ENCODE measurements at regions not wholly inside any gene's neighbourhood (a gene's known extent, or its start where the extent isn't known, plus 50 kb on each side); places are given as distances from the start of the nearest gene placed in this dataset.
"Not testable (repeated sequence)": the region's sequence is repeated elsewhere in the genome, so short reads cannot be mapped to it uniquely, and the experiment has no call there.

DNA sequence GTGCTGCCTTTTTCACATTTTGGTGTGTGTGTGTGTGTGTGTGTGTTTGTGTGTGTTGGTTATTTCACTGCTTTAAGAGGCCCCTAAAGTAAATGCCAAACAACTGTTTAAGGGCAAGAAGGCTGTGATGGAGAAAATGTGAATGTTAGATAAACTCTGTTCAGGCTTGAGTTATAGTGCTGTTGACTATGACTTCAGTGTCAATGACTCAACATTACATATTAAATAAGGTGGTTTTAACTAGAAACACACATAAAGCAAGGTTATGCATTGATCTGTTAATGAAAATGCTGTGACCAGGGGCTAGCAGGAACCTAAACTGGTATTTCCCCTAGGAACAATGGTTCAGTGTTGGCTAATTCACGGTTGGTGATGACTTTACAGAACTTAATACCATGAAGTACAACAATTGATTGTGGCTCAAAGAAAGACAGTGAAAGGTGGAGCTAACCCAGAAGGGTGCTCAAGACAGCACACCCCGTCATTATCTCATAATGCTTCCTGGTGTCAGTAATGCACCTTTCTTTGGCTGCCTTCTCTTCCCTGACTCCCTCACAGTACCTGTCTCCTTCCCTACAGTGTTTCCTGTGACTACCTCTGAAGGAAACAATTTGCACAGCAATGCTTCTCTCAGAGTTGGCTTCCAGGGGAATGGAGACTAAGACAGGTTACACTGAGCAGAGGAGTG lies 116.1 kb downstream of the RIN2 start:
- DNase-seq = no peak

DNA sequence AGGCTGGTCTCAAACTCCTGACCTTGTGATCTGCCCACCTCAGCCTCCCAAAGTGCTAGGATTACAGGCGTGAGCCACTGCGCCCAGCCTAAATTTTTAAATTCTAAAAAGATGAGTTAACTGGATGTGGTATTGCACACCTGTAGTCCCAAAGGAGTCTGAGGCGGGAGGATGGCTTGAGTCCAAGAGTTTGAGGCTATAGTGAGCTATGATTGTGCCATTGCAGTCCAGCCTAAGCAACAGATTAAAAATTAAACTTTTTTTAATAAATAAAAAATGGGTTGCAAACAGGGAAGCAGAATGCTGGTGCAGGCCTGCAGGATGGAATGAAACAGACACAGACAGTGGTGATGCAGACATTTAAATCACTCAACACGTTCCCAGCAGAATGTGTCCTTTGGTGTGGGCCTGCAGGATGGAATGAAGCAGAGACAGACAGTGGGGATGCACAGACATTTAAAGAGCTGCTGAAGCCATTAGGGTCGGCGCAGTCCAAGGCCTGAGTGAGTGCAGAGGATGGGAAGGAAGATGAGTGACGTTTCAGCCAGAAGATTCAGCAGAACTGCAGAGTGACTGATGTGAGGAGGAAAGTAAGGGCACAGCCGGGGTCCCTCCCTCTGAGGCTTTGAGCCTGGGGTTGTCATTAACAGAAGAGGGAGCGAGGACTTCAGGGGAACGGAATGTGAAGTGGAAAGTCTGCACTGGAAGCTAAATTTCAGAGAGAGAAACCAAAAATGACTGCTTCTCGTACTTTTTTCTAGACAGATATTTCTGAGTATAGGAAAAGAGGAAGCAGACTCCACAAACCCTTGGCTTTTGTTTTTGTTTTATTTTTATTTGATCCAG lies 117.5 kb downstream of the RIN2 start:
- no peak for DNase-seq

DNA sequence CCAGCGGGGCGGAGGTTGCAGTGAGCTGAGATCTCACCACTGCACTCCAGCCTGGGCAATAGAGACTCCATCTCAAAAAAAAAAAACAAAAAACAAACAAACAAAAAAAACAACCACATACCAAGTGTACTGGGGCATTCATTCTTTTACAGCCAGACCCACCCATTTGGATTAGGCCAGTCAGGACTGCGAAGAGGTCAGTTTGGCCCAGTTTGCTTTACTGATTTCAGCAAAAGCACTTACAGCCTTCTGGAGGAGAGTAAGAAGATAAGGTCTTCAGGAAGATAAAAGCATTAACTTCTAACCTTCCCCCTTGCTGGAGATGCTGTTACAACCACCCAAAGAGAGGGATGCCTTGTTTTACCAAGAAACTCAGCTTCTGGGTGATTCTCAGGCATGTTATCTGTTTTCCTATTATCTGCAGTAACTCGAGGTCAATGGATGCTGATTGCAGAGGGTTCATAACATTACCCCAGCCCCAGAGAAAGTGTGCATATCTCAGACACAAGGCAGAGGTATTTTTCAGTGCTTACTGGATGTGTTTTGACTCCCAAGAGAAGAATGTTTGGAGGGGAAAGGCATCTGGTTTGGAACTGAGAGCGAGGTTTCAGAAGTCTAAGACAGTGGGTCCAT lies 118.9 kb downstream of the RIN2 start:
- no peak for DNase-seq

DNA sequence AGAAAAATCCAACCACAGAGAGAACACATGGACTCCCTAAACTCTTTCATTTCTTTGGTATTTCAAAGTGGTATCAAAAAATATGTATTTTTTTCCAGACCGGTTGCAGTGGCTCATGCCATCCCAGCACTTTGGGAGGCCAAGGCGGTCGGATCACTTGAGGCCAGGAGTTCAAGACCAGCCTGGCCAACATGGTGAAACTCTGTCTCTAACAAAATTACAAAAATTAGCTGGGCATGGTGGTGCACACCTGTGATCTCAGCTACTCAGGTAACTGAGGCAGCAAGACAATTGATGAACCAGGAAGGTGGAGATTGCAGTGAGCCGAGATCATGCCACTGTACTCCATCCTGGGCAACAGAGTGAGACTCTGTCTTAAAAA lies 121.8 kb downstream of the RIN2 start:
- not testable (repeated sequence) for DNase-seq

DNA sequence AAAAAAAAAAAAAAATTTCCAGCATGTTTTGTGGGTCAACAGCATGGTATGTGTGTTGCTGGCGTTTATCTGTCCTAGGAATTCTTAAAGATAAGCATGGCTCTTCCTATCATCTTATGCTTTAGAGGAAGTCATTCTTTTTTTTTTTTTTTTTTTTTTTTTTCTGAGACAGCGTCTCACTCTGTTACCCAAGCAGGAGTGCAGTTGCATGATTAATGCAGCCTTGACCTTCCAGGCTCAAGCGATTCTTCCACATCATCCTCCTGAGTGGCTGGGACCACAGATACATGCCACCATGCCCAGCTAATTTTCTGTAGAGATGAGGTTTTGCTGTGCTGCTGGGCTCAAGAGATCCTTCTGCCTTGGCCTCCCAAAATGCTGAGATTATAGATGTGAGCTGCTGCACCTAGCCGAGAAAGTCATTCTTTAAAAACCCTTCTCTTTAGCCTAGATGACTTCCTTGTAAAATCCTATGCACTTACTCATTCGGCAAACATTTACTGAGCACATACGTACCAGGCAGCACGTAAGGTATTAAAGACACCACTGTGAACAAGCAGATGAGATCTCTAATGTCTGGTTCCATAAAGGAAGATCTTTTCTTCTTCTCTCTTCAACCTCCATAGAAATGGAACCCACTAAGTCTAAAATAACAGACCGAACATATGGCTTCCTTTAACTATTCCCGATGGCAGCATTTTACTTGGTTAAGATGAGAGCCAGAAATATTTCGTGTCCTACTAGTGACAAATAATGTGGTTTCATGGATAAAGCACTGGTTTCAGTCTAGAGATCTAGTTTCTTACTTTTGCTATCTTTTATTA lies 122.4 kb downstream of the RIN2 start:
- DNase-seq = no peak

DNA sequence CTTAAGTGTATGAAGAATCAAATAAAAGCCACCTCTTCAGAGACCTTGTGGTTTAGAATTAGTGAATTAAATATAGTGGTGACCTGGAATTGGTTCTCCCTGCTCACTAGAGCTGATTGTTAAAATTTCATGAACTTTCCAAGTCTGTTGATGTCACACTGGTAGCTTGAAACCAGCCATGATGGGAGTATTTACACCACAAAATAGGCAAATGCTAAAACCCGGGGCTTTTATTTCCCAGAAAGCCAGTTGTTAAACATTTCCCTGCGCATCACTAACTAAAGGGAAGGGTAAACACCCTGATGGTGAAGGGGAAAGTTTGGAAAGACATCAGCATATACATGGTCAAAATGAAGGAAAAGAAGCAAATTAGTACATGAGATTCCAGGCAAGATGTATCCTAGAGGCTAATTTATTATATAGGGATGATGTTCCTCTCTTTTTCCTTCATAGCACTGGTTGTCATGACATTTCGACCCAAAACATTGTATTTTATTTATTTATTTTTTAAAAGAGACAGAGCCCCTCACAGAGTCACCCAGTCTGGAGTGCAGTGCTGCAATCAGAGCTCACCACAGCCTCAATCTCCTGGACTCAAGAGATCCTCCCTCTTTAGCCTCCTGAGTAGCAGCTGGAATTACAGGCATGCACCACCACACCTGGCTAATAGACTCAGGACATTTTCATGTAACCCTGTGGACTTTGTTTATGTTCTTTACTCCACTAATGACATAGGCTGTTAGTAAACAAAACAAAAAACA lies 123.2 kb downstream of the RIN2 start:
- DNase-seq = no peak

DNA sequence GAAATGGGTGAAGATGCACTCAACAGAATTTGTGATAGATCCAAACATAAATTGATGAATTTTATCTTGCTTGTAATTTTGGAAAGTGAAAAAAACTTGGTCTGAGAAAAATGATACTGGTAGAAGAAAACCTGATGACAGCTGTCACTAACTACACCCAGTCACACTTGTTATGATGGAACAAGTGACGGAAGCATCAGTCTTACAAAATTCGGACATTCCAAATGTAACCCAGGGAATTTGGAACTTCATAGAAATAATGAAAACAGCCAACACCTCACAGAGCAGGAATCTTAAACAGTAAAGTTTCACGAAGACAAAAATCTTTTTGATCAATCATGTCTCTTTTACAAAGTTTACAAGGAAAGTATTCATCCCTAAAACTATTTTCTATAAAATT lies 123.9 kb downstream of the RIN2 start:
- no peak for DNase-seq

DNA sequence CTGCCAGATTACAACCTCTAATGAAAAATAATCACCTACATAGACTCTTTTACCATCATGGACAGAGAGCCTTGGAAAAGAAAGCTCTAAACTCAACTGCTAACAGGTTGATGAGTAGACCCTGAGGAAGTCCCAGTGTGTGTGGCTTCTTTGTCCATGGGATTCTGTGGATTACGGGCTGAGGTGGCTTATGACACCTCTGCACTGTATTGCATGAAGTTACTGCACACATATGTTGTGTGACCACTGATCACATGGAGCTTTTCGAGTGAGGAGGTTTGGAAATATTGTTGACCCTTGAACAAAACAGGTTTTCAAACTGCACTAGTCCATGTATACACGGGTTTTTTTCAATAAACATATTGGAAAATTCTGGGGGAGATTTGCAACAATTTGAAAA lies 124.4 kb downstream of the RIN2 start:
- DNase-seq = no peak

DNA sequence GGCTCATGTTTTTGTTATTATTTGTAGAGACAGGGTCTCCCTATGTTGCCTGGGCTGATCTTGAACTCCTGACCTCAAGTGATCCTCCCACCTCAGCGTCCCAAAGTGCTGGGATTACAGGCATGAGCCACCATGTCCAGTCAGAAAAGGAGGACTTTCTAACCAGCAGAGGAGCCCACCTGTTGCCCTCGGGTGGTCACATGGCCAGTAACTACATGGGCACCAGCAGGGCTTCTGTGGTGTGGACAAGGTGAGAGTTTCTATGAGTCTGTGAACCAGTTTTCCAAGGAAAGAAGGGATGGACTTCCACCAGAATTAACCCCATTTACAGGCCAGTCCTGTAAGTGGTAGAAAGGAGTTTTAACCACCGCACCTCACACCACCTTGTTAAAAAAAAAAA lies 125.4 kb downstream of the RIN2 start:
- DNase-seq = no peak

DNA sequence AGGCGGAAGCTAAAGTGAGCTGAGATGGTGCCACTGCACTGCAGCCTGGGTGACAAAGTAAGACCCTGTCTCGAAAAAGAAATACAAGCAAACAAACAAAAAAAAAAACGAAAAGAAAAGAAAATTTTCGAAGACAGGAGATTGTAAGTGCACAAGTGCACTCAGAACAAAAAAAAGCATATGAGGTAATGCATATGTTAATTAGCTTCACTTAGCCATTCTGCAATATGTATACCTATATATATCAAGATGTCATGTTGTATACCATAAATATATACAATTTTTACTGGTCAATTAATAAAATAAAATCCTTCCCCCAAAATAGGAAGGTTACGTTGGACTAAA lies 127.5 kb downstream of the RIN2 start:
- no peak for DNase-seq

DNA sequence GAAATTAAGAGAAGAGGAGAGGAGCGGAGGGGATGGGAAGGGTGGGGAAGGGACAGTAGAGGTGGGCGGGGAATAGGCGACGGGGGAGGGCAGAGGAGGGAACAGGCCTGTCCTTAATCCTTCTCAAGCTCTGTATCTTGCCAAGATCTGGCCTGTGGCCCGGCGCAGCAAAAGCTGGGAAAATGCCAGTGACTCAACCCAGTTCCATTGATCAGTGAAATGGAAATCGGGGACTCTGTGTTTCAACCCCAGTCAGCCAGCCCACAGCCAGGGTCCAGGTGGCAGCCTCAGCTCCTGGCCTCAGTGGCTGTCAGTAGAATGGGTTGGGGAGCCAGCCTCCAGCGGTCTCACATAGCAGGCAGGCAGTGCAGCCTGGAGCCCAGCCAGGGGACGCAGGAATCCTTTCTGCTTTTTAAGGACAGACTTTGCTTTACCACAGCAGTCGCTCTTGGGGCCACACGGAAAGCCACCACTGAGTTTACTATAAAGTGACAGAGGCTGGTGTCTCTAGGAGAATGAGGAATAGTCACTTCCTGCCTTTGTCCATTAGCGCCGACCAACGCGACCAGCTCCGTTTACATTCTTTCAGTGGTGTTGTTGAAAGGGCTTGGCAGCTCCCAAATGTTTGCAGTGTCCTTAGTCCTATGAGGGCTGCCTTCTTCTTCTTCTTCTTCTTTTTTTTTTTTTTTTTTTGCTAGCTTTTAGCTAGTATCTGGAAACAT lies 128.0 kb downstream of the RIN2 start:
- peak in 1 of 2 experiments; percentile 48 for DNase-seq

DNA sequence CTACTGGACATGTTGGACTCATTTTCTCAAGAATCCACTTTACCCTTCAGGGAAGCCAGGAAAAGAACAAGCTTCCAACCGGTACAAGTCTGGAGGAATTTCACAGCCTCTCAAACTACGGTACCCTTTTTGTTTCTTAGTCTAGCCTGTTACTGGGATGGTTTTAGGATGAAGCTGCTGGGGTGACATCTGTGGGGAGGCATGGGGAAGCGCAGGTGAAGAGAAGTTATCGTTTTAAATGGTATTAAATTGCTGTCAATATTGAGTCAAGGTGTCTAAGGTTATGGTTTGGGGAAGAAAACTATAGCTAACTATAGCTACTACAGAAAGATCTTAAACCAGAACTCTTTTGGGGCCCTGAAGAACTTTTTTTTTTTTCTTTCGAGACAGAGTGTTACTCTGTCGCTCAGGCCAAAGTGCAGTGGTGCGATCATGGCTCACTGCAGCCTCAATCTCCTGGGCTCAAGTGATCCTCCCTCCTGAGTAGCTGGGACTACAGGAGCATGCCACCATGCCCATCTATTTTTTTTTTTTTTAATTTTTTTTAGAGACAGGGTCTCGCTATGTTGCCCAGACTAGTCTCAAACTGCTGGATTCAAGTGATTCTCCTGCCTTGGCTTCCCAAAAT lies 128.7 kb downstream of the RIN2 start:
- no peak for DNase-seq

DNA sequence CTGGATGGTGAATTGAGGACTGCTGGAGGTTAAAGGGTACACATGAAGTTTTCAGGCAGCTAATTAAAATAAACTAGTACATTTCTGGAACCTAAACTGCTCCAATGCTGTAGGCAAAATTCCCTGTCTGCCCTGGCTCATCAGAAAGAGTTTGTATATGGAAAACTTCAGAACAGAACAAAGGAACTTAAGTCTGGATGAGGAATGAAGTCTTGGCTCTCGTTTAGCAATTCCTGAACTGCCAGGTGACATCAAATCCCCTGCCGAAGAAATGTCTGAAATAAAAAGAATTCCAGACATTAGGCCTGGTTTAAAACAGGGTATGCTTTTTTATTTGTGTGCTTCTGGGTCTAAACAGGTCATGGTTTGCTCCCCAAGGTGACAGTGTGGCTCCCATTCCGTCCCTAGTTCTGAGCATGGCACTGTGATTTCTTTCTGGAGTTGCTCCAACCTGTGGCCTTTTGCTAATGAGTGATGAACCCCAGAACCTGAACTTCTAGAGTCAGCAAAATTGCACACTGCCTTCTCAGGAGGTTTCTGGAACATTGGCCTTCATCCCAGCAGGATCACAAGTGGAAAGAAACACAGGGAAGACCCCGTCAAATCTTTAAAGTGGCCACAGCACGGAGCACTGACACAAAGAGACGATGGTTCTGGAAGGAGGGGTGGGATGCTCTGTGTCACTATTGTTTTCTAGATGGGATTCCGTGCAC lies 129.4 kb upstream of the NAA20 start:
- DNase-seq = peak in 1 of 2 experiments; percentile 44

DNA sequence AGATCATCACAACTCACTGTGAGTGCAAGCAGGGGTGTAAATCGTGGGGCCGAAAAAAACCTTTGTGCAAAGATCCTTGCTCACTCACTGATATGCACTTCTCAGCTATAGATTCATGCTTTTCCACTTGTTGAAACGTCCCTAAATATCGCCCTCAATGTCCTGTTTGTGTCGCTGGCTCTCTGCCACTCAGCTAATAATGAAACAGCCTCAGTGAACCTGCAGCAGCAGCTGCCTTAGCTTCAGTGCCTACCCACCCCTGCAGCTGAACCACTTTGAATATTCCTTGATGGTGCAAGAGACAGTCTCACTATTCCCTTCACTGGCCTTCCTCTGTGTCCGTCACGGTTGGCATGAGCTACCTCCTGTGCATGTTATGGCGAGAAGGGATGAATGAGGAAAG lies 128.9 kb upstream of the NAA20 start:
- peak; percentile 81 to 91 for DNase-seq

DNA sequence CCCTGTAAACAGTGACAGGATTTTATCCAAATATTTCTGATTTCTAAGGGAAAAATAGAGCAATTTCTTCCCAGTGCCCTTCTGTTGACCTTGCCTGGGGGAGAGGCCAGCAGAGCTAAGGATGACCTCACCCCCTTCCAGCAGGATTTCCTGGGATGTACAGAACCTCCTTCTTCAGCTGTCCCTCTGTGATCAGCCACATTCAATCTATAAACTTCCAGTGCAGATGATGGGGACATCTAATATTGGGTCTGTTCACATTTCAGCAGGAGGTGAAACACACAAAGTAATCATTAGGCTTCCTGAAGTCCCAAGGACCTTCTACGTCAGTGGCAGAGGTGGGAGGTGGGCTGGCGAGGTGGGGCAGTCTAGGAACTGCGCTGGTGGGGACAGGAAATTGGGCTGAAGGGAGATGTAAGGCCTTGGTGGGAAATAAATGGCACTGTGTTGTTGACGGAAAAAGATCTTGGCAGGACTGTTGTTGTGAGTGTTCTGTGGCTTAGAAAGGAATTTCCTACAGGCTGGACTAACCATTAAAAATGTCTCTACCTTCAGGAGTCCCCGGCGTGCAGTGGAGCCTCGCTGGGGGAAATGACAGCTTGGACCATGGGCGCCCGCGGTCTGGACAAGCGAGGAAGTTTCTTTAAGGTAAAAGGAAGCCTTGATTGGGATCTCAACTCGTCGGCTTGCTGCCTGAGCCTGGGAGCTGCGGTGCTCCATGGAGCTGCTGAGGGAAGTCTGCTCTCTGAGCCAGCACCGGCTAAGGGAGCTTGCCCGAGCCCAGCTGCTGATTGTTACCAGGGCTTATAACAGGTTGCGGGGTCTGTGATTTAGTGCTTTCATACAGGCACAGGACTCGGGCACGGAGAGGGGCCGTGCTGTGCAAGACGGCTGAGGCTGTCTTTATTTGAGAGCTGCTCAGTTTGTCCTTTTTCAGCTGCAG lies 127.9 kb upstream of the NAA20 start:
- peak; percentile 46 to 71 for DNase-seq

DNA sequence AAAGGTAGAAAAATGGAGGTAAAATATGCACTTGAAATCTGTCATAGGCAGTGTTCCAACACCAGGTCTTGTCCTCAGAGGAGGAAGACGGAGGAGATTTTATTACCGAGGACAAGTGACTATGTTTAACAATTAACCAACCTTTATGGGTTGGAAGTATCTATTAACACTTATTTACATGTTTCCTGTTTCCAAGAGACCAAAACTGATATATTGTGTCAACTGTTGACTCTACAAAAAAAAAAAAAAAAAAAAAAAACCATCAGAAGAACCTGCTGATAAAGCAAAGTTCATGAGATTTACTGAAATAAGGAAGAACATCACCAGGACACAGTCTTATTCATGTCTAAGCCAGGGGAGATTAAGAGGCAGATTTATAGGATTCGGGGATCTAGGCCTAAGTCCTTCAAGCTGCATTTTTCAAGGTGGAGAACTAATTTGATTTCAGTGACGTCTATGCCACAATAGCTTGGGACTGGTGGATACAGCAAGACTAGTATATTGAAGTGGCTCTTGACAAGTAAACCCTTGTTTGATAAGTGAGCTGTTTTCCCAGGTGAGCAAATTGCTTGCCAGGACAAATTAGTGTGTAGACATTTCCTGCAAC lies 126.6 kb upstream of the NAA20 start:
- DNase-seq = peak; percentile 43 to 53

DNA sequence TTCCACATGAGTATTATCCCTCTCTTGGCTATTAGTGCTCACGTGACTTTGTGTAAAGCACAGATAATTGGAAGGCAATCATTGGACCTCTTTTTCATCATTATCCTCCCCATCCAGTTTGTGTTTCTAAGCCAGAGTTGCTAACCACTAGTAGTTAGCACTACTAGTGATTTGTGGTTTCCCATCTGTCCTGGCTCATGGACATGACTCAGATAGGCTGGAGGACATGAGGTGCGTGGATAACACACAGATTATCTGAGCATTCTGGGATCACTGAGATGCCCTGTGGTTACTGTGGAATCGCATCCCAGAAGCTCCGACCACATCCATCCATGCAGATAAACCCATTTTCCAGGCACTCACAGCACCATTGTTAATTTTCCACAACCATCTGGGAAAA lies 123.8 kb upstream of the NAA20 start:
- DNase-seq = no peak

DNA sequence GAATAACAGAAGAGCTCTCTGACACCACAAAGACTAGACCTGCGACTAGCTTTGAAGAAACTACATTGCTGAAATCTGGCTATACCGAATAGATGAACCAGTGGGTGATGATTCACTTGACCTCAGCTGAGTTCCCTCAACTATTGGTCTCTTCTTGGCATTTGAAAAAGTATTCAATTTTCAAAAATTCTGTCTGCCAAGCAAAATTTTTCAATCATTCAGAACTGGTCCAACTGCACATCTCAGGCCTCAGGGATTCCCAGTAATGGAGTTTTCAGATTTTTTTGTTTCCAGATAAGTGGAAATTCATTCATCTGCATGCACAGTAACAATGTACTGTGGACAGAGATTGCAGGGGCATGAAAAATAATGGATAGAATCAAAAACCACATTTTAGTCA lies 121.4 kb upstream of the NAA20 start:
- DNase-seq = no peak

DNA sequence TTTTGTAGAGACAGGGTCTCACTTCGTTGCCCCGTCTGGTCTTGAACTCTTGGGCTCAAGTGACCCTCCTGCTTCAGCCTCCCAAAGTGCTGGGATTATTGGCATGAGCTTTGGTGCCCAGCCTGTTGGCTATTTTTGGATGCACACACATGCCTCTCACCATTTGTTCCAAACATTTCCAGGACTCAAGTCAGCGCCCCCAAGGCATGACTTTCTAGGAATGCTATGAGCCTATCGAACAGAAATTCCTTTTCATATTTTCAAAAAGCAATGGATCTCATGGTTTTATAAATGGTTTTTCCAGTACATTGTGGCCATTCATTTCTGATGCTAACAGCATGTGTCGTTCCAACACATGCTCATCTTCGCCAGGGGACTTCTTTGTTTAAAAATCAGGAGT lies 119.3 kb upstream of the NAA20 start:
- no peak for DNase-seq
